ENCODE measurements at regions not wholly inside any gene's neighbourhood (a gene's known extent, or its start where the extent isn't known, plus 50 kb on each side); places are given as distances from the start of the nearest gene placed in this dataset.

DNA sequence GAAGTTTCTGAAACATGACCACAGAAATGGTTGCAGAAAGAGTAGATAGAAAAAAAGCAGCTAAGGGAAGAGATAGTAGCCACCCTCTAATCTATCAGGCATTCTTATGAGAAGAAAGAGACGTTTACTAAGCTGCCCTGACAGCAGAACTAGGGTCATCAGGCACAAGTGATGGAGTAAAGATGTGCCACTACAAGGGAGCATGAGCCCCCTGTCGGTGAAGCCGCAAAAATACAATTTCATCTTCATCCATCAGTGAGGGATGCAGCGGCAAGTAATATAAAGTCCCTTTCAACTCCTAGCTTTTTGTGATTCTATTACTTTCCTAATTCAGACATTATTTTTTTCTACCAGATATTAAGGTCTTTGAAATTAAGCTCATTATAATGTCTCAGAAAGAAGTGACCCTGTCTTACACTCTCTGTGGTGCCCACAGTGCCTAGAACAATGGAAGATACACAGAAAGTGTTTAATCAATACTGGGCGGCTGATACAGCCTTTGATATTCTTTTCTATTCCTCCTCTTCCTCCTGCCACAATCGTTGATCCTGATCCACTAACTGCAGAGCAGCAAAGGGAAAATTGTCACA, 651.6 kb downstream of the NTRK3 start:
- no peak for DNase-seq (ENCODE audit: low read depth)
- no peak overlapping the region for H3K4me3 ChIP-seq (ENCODE audit: low read length)
- H3K4me1 ChIP-seq (ENCODE audit: control insufficient read depth, insufficient read depth, low read length), result peaks cover 11% of the 10 kb centered on the region
- H3K9ac ChIP-seq (ENCODE audit: low read length), result no peak overlapping the region
- H3K27me3 ChIP-seq (replicated peaks; ENCODE audit: control insufficient read depth, insufficient read depth, low read length), result no peaks in the 10 kb centered on the region
- no peaks in the 10 kb centered on the region for H3K9me3 ChIP-seq (ENCODE audit: control insufficient read depth, low read length)
- no peaks in the 10 kb centered on the region for H3K36me3 ChIP-seq (ENCODE audit: control insufficient read depth, insufficient read depth, low read length, severe bottlenecking)

DNA sequence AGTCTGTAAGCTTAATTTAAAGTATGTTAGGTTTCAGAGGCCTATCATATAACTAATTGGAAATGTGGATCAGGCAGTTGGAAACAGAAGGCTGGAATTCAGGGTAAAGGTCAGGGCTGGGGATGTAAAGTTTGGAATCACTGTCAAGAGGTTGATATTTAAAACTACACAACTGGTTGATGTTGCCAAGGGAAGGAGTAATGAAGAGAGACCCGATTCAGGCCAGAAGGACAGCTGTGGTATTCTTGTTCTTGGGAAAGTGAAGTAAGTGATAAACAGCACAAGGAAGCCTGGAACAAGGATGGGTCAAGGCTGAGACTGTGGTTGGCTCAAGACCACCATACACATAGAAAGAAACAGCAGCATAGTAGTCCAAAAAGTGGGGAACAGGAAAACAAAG, 654.2 kb downstream of the NTRK3 start:
- no peak overlapping the region for H3K4me3 ChIP-seq (ENCODE audit: low read length)

GRCh38 chr15:87599616-87600015, 656.9 kb downstream of the NTRK3 start:
- DNase-seq (ENCODE audit: low read depth), result no peak
- no peaks in the 10 kb centered on the region for H3K27me3 ChIP-seq (replicated peaks; ENCODE audit: control insufficient read depth, insufficient read depth, low read length)
- H3K9me3 ChIP-seq (ENCODE audit: control insufficient read depth, low read length), result no peaks in the 10 kb centered on the region
- H3K4me3 ChIP-seq (ENCODE audit: low read length), result no peak overlapping the region
- H3K9ac ChIP-seq (ENCODE audit: low read length), result no peak overlapping the region
- no peaks in the 10 kb centered on the region for H3K36me3 ChIP-seq (ENCODE audit: control insufficient read depth, insufficient read depth, low read length, severe bottlenecking)
- H3K4me1 ChIP-seq (ENCODE audit: control insufficient read depth, insufficient read depth, low read length), result peaks cover 6% of the 10 kb centered on the region

More for the DNA sequence above, 654.2 kb downstream of the NTRK3 start:
- peaks cover 5% of the 10 kb centered on the region for H3K4me1 ChIP-seq (ENCODE audit: control insufficient read depth, insufficient read depth, low read length)
- no peaks in the 10 kb centered on the region for H3K9me3 ChIP-seq (ENCODE audit: control insufficient read depth, low read length)
- no peak for DNase-seq (ENCODE audit: low read depth)
- H3K27me3 ChIP-seq (replicated peaks; ENCODE audit: control insufficient read depth, insufficient read depth, low read length), result no peaks in the 10 kb centered on the region
- no peak overlapping the region for H3K9ac ChIP-seq (ENCODE audit: low read length)
- H3K36me3 ChIP-seq (ENCODE audit: control insufficient read depth, insufficient read depth, low read length, severe bottlenecking), result no peaks in the 10 kb centered on the region

GRCh38 chr15:87597346-87598052, 659.0 kb downstream of the NTRK3 start:
- Histone ChIP-seq H3K9ac (ENCODE audit: low read length) (no peak overlapping the region), H3K9me3 (ENCODE audit: control insufficient read depth, low read length) (no peaks in the 10 kb centered on the region), H3K36me3 (ENCODE audit: control insufficient read depth, insufficient read depth, low read length, severe bottlenecking) (no peaks in the 10 kb centered on the region), H3K4me3 (ENCODE audit: low read length) (no peak overlapping the region), H3K27me3 (replicated peaks; ENCODE audit: control insufficient read depth, insufficient read depth, low read length) (no peaks in the 10 kb centered on the region), H3K4me1 (ENCODE audit: control insufficient read depth, insufficient read depth, low read length) (peaks cover 6% of the 10 kb centered on the region)
- no peak for DNase-seq (ENCODE audit: low read depth)

GRCh38 chr15:87591582-87591981, 665.0 kb downstream of the NTRK3 start:
- Histone ChIP-seq H3K36me3 (ENCODE audit: control insufficient read depth, insufficient read depth, low read length, severe bottlenecking) (no peaks in the 10 kb centered on the region), H3K4me3 (ENCODE audit: low read length) (no peak overlapping the region), H3K27me3 (replicated peaks; ENCODE audit: control insufficient read depth, insufficient read depth, low read length) (no peaks in the 10 kb centered on the region), H3K4me1 (ENCODE audit: control insufficient read depth, insufficient read depth, low read length) (no peaks in the 10 kb centered on the region), H3K9ac (ENCODE audit: low read length) (no peak overlapping the region), H3K9me3 (ENCODE audit: control insufficient read depth, low read length) (no peaks in the 10 kb centered on the region)
- no peak for DNase-seq (ENCODE audit: low read depth)

DNA sequence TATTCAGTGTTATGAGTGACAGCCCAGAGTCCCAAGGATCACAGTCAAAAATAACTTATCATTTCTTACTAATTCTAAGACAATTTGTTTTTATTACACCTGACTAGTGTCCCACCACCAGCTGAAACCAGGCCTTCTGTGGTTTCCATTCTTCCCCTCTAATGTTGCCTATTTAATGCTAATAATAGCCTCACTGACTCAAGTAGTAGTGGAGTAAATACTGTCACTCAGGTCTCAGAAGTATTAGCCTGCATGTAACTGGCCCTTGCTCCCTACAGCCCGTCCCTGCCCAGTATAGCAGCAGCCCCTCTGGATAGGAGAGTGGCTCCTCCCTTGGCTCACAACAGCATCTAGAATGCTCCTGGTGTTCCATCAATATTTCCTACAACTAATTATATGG, 665.5 kb downstream of the NTRK3 start:
- no peak overlapping the region for H3K9ac ChIP-seq (ENCODE audit: low read length)
- H3K27me3 ChIP-seq (replicated peaks; ENCODE audit: control insufficient read depth, insufficient read depth, low read length), result no peaks in the 10 kb centered on the region
- H3K4me3 ChIP-seq (ENCODE audit: low read length), result no peak overlapping the region
- H3K36me3 ChIP-seq (ENCODE audit: control insufficient read depth, insufficient read depth, low read length, severe bottlenecking), result no peaks in the 10 kb centered on the region
- H3K4me1 ChIP-seq (ENCODE audit: control insufficient read depth, insufficient read depth, low read length), result no peaks in the 10 kb centered on the region
- DNase-seq (ENCODE audit: low read depth), result no peak
- no peaks in the 10 kb centered on the region for H3K9me3 ChIP-seq (ENCODE audit: control insufficient read depth, low read length)

DNA sequence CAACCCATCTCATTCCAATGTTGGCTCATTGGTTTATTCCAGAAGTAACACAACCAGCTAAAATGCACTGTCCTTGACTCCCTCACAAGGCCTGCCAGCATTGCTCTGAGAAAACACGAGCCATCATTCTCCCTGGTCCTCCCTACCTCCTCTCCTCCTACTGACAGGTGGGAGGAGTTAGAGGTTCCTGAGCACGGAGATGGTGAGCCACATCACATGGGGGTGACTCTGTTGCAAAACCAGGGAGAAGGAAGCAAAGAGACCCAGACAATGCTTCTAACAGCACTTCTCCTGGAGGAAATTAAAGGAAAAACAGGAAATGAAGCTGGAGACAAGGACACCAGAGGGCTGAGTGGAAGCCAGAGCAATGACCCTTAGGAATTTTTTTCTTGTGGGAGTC, 667.4 kb downstream of the NTRK3 start:
- no peak overlapping the region for H3K9ac ChIP-seq (ENCODE audit: low read length)

GRCh38 chr15:87582169-87582568, 674.4 kb downstream of the NTRK3 start:
- no peak overlapping the region for H3K4me3 ChIP-seq (ENCODE audit: low read length)
- H3K36me3 ChIP-seq (ENCODE audit: control insufficient read depth, insufficient read depth, low read length, severe bottlenecking), result no peaks in the 10 kb centered on the region
- H3K9me3 ChIP-seq (ENCODE audit: control insufficient read depth, low read length), result no peaks in the 10 kb centered on the region
- H3K27me3 ChIP-seq (replicated peaks; ENCODE audit: control insufficient read depth, insufficient read depth, low read length), result peaks cover 12% of the 10 kb centered on the region
- H3K9ac ChIP-seq (ENCODE audit: low read length), result no peak overlapping the region
- no peaks in the 10 kb centered on the region for H3K4me1 ChIP-seq (ENCODE audit: control insufficient read depth, insufficient read depth, low read length)
- DNase-seq (ENCODE audit: low read depth), result no peak

More for the DNA sequence above, 667.4 kb downstream of the NTRK3 start:
- Histone ChIP-seq H3K4me1 (ENCODE audit: control insufficient read depth, insufficient read depth, low read length) (no peaks in the 10 kb centered on the region), H3K36me3 (ENCODE audit: control insufficient read depth, insufficient read depth, low read length, severe bottlenecking) (no peaks in the 10 kb centered on the region), H3K27me3 (replicated peaks; ENCODE audit: control insufficient read depth, insufficient read depth, low read length) (peaks cover under 1% of the 10 kb centered on the region), H3K9me3 (ENCODE audit: control insufficient read depth, low read length) (no peaks in the 10 kb centered on the region), H3K4me3 (ENCODE audit: low read length) (no peak overlapping the region)
- no peak for DNase-seq (ENCODE audit: low read depth)

- H3K27me3 ChIP-seq (replicated peaks; ENCODE audit: control insufficient read depth, insufficient read depth, low read length), result peaks cover 12% of the 10 kb centered on the region
- H3K4me3 ChIP-seq (ENCODE audit: low read length), result no peak overlapping the region
- no peaks in the 10 kb centered on the region for H3K9me3 ChIP-seq (ENCODE audit: control insufficient read depth, low read length)
- no peaks in the 10 kb centered on the region for H3K36me3 ChIP-seq (ENCODE audit: control insufficient read depth, insufficient read depth, low read length, severe bottlenecking)
- DNase-seq (ENCODE audit: low read depth), result no peak
- H3K9ac ChIP-seq (ENCODE audit: low read length), result no peak overlapping the region
- H3K4me1 ChIP-seq (ENCODE audit: control insufficient read depth, insufficient read depth, low read length), result no peaks in the 10 kb centered on the region
These were observed 677.0 kb downstream of the NTRK3 start for GRCh38 chr15:87579537-87579936.

GRCh38 chr15:87578776-87579175, 677.8 kb downstream of the NTRK3 start:
- H3K27me3 ChIP-seq (replicated peaks; ENCODE audit: control insufficient read depth, insufficient read depth, low read length), result peaks cover 8% of the 10 kb centered on the region
- no peak overlapping the region for H3K9ac ChIP-seq (ENCODE audit: low read length)
- no peak overlapping the region for H3K4me3 ChIP-seq (ENCODE audit: low read length)
- H3K9me3 ChIP-seq (ENCODE audit: control insufficient read depth, low read length), result no peaks in the 10 kb centered on the region
- H3K36me3 ChIP-seq (ENCODE audit: control insufficient read depth, insufficient read depth, low read length, severe bottlenecking), result no peaks in the 10 kb centered on the region
- H3K4me1 ChIP-seq (ENCODE audit: control insufficient read depth, insufficient read depth, low read length), result no peaks in the 10 kb centered on the region
- no peak for DNase-seq (ENCODE audit: low read depth)

GRCh38 chr15:87577336-87577735, 679.2 kb downstream of the NTRK3 start:
- Histone ChIP-seq H3K27me3 (replicated peaks; ENCODE audit: control insufficient read depth, insufficient read depth, low read length) (no peaks in the 10 kb centered on the region), H3K36me3 (ENCODE audit: control insufficient read depth, insufficient read depth, low read length, severe bottlenecking) (no peaks in the 10 kb centered on the region), H3K4me1 (ENCODE audit: control insufficient read depth, insufficient read depth, low read length) (no peaks in the 10 kb centered on the region), H3K9ac (ENCODE audit: low read length) (no peak overlapping the region), H3K4me3 (ENCODE audit: low read length) (no peak overlapping the region), H3K9me3 (ENCODE audit: control insufficient read depth, low read length) (no peaks in the 10 kb centered on the region)
- DNase-seq (ENCODE audit: low read depth), result no peak

Data from adipocyte (in vitro differentiated cells).